Medulla oblongata (tissue), 1 donor: ENCODE measurements at regions not wholly inside any gene's neighbourhood (a gene's known extent, or its start where the extent isn't known, plus 50 kb on each side); places are given as distances from the start of the nearest gene placed in this dataset.
"Not testable (repeated sequence)": the region's sequence is repeated elsewhere in the genome, so short reads cannot be mapped to it uniquely, and the experiment has no call there.

Source experiments
- DNase-seq: peaks from one replicate; pipeline ENCODE4 v3.0.0-alpha.2; 2015; ENCODE audit errors: extremely low spot score

DNA sequence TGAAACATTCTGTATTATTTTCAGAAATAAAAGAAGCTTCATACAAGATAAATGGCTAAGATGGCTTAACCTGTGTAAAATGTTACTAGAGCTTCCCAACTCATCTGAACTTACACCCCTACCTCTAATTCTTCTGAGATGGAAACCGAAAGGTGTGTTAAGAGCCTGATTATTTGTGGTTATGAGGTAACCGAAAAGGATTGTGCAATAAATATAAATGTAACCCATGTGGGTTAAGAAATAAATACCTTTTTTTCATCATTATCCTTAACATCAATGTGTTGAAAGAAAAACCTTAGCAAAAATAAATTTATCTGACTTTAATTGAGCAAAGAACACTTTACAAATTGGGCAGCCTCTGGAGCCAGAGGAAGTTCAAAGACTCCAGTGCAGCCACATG, 961.8 kb upstream of the SPRY2 start:
- DNase-seq, result no peak

DNA sequence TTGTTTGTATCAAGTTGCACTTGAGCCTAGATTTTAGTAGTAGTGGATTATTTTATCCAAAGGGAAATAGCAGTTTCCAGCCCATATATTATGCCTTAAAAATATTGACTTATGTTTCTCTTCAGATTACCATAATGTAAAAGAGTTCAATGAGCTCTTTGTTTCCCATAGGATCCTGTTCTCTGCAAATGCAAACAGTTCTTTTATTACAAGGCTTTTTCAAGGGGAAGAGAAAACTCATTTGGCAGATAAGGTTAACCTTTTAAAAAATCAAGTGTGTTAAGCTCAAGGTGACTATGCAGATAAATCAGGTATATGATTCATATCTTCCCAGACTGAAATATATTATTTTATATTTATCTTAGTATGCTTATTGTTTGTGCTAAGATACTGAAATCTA, 961.2 kb upstream of the SPRY2 start:
- DNase-seq, result no peak

DNA sequence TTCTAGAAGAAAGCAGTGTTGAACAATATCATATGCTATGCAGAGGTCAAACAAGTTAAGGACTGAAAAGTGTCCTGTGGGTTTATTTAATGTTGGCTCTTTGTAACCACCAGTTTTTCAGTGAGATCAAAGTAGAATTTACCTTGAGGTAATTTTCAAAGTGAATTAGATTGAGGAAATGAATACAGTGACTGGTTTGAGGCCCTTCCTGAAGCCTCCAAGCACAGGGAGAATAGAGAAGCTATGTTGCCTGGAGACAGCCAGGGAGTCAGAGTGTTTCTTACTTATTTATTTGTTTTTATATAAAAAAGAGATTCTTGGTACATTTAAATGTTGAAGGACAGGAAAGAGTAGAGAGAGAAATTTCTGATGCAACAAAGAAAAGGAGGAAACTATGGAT, 954.3 kb upstream of the SPRY2 start:
- no peak for DNase-seq

DNA sequence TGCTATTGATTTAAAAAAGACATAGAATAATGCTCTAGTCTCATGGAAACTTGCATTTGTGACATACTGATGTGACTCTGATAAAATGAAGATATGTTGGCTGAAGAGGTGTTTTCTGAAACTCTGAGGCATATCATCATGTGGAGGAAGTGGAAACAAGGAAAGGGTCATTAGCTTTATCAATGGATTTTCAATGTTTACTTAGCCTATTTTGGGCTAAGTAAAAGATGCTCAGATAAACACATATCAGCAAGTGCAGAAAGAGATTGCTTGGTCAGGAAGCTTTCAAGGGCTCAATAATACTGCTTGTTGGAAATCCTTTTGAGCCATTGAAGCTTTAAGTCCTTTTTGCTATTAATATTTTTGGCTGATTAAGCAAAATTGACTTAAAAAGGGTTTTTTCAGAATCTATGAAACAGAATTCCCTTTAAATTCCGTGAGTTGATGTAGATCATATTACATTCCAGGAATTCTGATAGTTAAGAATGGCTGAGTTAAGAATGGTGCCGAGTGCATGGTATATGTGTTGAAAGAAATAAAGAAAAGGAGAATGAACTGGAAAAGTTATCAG, 952.8 kb upstream of the SPRY2 start:
- DNase-seq, result no peak

DNA sequence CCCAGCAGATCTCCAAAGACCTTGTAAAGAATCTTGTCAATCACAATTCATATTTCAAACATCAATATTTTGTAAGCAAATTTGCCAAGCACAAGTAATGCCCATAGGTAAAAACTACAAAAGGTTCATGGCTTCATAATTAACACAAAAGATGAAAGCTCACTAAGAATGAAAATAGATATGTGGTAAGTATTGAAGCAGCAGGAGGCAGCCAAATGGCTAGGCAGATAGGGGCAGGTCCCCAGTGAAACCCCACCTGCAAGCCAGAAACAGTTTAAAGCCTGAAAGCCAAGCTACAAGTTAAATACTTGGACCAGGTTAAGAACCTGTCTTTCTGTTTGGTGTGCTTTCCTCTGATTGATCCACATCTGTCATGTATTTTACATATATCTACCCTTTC, 942.6 kb upstream of the SPRY2 start:
- DNase-seq, result no peak

DNA sequence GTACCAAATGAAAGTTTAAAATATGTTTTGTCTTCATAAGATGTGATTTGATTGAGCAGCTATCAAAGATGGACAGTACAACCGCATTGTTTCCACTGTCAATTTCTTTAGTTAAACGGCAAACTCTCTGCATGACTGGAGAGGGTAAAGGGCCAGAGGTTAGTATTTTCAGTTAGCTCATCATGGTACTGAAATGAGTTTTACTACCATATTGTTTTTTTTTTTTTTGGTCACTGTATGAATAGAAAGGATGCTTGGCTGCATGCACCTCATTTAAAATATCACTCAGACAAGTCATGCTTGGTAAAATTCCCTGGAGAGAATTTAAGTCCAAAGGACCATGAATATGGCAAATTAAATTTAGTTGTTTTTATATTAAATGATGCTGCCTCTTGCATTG, 942.1 kb upstream of the SPRY2 start:
- DNase-seq, result no peak

DNA sequence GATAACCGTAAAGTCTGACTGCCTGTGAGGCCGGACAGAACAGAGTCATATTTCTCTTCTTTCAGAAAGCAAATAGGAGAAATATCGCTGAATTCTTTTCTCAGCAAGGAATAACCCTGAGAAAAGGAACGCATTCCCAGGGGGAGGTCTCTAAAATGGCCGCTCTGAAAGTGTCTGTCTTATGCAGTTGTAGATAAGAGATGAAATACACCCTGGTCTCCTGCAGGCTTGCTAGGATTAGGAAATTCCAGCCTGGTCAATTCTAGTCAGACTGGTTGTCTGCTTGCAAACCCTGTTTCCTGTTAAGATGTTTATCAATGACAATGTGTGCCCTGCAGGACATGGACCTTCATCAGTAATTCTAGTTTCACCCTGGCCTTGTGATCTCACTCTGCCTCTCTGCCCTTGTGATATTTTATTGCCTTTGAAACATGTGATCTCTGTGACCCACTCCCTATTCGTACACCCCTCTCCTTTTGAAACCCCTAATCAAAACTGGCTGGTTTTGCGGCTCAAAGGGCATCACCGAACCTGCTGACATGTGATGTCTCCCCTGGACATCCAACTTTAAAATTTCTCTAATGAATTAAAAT, 934.8 kb upstream of the SPRY2 start:
- no peak for DNase-seq

DNA sequence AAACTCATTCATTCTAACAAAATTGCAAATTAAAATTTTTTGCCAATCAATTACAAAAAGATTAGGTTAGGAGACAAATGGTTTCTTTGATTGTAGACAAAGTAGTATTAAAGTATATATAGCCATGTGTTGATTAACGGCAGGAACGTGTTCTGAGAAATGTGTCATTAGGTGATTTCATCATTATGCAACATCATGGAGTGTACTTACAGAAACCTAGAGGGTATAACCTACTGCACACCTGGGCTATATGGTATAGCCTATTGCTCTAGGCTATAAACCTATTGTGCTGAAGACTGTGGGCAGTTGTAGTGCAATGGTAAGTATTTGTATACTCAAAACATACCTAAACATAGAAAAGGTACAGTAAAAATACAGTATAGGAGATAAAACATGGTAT, 906.8 kb upstream of the SPRY2 start:
- DNase-seq, result no peak

DNA sequence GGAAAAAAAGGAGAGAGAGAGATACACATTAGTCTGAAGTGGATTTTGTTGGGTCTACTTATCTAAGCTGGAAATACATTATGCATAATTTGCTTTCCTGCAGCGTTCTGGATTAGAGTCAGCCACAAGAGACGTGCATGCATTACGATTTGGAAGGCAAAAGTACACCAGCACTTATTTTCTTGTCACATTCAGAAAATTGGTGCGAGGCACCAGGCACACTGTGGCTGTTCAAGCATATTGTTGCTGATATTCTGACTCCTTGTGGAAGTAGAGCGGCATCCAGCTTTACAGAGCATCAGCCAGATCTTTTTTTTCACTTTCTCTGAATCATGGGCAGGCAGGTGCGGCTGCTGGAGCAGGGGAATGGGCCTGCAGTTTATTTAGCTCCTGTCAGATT, 905.6 kb upstream of the SPRY2 start:
- DNase-seq, result no peak

DNA sequence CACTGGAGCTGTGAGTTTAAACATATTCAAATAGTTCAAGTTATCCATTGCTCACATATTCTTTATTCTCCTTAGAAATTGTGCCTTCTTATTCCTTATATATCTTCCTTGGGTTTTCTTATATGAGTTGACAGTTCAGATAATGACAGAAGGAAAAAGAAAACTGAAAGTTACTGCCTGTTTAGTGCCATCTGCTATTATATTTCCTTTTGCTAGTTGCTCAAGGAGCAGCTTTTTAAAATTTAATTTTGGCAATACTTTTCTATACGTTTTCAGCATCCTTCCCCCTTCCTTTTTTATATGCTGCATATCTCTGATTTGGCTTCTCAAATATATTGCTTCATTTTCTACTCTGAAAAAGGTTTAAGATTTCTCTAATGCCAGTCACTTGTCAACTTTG, 903.1 kb upstream of the SPRY2 start:
- no peak for DNase-seq

DNA sequence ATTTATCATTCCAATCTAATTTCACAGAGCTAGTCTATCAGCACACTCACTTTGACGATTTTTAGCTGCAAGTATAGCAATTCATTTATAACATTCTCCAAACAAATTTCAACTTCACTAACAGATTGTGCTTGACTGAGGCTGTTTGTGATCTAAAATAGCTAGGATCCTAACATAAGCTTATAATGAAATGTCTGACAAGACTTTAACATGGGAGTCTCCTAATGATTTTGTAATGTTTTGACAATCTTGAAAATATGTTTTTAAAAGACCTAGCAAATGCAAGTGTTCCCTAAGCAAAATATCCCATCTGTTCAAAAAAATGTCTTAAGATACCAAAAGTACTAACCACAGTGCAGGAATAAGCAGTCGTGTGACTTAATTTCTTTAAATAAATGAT, 889.5 kb upstream of the SPRY2 start:
- DNase-seq, result no peak

DNA sequence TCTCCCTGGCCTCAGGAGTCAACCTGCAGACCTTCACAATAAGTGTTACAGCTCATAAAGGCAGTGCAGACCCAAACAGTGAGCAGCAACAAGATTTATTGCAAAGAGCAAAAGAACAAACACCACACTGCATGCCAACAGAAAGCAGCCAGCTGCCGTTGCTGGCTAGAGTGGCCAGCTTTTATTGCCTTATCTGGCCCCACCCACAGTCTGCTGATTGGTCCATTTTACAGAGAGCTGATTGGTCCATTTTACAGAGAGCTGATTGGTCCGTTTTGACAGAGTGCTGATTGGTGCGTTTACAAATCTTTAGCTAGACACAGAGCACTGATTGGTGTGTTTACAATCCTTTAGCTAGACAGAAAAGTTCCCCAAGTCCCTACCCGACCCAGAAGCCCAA, 885.9 kb upstream of the SPRY2 start:
- DNase-seq, result not testable (repeated sequence)

DNA sequence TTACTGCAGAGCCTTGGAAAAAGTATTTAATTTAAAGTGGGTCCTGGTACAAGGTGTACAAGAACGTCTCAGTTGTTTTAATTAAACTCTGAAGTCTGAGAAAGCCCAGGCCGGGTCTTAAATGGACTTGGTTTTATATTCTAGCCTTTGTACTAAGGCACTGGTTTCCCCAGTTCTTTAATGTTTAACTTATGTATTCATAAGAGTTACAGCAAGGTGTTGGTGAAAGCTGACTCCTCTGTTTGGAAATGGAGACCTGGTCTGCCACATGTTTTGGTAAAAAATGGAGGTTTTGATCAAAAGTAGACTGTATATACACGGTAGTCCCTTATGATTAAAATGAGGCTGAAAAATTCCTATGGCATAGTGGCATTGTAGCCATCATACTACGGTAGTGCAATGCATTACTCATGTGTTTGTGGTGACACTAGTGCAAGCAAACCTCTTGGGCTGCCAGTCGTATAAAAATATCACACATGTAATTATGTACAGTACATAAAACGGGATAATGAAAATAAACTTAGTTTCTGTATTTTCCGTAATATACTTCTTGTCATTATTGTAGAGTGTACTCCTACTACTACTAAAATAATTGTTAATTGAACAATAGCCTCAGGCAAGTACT, 883.4 kb upstream of the SPRY2 start:
- DNase-seq, result no peak

DNA sequence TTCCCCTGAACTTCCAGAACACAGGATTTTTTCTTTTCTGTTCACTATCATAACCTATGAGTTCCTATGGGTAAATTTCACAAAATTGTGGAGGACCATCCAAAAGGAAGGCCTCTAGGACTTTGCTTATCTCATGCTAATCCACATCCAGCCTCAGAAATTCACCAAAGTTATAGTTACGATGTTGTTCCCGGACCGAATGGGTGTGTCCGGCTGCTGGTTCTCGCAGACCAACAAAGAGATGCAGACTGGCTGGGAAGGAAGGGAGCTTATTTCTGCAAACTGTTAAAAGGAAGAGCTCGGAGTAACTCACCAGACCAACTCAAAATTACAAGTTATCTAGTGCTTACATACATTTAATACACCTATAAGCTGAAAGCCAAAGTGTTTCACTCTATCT, 882.9 kb upstream of the SPRY2 start:
- no peak for DNase-seq

DNA sequence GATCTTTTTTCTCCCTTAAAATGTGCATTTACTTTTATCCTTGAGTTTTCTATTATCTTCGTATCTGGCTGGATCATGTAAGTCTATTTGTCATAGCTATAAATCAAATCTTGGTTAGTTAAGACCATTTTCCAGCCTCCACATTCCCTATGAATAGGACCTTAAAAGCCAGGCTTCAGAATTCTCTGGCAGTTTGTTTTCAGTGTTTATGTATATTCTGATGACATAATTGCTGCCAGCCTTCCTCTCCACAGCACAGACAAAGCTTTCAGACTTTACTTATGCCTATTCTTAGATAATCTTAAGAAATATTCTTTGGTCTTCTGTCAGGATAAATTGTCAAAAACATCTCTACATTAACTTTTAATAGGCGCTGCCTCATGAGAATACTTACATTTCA, 870.8 kb upstream of the SPRY2 start:
- DNase-seq, result no peak

DNA sequence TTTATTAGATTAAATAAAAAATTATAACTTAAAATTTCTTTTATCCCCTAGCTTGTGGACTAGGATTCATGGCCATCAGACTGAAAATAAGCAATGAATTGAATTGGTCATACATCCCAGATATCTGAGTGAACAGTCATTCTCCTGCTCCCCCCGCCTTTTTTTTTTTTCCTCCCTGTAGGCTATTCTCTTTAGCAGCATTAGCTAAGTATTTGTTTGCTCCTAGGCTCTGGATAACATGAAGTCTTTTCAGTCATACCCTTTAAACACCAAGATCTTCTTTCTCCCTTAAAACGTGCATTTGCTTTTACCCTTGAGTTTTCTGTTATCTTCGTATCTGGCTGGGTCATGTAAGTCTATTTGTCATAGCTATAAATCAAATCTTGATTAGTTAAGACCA, 866.7 kb upstream of the SPRY2 start:
- no peak for DNase-seq

DNA sequence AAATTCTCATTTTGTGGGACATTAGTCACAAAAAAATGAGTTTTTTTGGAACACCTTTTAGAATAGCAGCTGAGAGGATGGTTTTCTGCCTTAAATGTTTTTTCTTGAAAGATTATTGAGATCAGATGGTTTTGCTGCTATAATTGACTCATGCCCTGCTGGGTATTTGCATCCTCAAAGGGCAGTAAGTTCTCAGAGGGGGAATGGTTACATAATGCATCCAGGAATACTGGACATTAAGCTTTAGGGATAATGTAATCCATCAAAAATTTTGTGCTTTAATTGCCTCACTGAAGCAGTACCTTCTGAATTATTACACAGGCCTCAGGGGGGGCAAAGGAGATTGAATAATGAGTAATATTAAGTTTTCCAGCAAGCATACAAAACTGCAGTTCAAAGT, 866.3 kb upstream of the SPRY2 start:
- no peak for DNase-seq

DNA sequence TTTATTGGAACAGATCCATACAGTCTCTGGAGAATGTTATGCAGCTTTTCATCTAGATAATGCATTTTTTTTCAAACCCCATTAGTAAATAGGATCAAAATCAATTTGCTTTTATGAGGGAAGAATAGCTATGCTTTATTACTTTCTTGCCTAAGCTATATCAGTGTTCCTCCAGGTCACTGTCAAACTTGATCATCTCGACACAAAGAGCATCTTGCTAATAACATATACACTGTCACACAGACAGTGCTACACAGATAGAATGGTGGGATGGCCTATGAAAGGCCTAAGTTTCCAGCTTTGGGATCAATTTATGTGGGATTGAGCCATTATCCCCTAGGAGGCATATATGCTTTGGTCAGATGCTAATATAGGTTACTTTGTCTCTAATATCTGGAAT, 862.9 kb upstream of the SPRY2 start:
- no peak for DNase-seq

DNA sequence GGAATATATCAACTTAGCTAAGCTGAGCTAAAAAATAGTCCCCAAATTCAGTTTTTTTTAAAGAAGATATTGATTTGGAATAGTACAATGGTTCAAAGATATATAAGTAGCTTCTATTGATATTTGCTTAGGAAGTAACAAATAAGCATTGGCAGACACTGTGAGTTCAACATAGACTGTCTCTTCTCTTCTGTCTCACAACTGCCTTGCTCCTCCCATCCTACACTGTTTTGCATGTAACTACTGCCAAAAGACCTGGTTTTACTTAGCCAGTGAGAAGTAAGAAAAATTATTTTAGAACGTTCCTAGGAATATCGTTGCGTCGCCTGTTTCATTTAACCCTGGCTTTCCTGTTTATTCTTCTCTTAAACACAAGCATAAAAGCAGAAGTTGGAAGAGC, 859.0 kb upstream of the SPRY2 start:
- DNase-seq, result no peak

DNA sequence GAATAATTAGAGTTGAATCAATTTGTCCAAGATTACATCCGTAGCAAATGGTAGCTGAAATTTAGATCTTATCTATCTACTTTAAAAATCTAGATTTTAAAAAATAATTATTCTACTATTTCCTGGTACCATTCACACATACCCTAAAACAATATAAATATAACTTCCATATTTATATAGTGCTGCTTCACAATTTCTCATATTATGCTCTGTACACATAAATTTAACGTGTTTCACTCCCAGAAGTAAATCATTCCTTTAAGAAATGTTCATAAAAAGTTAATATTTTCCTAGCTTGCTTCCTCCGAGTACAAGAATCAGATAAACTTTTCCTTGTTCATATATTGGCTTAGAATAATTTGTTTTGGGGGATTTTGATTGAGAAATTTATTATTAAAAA, 857.0 kb upstream of the SPRY2 start:
- no peak for DNase-seq

DNA sequence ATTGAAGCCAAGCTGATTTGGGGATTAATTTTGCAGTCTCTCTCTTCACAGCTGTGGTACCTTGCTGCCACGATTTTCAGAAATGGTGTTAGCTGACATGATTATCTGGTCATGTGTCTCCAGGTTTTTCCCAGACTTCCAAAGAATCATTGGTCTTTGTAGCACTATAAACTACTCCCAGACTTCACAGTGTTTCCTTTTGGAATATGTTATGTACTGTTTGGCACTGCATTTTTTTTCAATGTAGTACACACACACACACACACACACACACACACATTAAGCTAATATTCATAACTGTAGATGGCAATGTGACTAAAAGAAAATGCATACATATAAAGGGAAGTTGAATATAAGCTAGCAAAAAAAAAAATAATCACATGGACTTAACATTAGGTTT, 856.6 kb upstream of the SPRY2 start:
- no peak for DNase-seq

DNA sequence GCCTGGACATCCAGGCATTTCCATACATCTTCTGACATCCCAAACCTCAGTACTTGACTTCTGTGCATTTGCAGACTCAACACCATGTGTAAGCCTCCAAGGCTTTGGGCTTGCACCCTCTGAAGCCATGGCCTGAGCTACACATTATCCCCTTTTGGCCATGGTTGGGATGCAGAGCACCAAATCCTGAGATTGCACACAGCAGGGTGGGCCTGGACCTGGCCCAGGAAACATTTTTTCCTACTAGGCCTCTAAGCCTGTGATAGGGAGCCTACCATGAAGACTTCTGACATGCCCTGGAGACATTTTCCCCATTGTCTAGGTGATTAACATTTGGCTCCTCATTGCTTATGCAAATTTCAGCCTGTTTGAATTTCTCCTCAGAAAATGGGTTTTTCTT, 853.4 kb upstream of the SPRY2 start:
- no peak for DNase-seq

DNA sequence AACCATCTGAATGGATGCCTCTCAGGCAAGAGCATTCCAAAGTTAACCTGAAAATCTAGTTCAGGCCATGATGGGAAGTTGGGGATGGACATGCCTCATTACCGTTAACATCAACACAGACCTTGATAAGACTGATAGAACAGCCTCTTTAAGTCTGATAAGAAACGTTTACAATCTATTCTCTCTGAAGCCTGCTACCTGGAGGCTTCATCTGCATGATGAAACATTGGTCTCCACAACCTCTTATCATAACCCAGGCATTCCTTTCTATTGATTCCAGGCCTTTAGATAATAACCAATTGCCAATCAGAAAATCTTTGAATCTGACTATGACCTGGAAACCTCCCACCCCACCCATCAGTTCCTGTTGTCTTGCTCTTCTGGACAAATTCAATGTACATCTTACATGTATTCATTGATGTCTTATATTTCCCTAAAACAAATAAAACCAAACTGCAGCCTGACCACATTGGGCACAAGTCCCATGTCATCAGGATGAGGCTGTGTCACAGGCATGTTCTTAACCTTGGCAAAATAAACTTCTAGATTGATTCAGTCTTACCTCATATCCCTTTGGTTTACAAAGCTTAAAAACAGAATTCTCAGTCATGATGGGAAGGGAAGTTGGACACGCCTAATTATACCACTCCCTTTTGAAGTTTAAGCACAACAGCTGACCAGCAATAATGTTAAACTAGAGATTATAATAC, 843.8 kb upstream of the SPRY2 start:
- no peak for DNase-seq
